ENCODE measurements at regions not wholly inside any gene's neighbourhood (a gene's known extent, or its start where the extent isn't known, plus 50 kb on each side); places are given as distances from the start of the nearest gene placed in this dataset.

DNA sequence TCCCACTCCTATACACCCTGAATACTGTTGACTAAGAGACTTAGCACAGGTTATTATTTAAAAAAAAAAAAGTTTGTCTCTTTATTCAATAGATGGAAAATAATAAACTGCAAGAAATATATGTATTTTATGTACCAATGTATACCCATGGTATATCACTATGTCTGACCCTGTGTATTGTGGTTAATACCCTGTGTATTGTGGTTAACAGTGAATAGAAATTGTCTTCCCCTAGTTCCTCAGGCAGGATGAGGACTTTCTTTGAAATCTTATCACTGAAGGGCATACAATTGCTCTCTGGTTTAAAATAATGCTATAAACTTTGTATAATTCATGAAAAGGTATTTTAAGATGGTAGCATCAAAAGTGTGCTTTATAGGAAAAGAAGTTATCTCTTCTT lies 80.0 kb upstream of the TMEM106B start:
- DNase-seq (no peak), ATAC-seq (no peak)
- Histone ChIP-seq H3K9me3 (no peaks in the 10 kb centered on the region), H3K4me3 (no peak overlapping the region), H3K27me3 (no peaks in the 10 kb centered on the region), H3K27ac (no peak overlapping the region), H3K36me3 (no peaks in the 10 kb centered on the region), H3K4me1 (no peaks in the 10 kb centered on the region)
- intact Hi-C loops (cut with DNase I): no loop called here
- TF ChIP-seq, protein P1, sequence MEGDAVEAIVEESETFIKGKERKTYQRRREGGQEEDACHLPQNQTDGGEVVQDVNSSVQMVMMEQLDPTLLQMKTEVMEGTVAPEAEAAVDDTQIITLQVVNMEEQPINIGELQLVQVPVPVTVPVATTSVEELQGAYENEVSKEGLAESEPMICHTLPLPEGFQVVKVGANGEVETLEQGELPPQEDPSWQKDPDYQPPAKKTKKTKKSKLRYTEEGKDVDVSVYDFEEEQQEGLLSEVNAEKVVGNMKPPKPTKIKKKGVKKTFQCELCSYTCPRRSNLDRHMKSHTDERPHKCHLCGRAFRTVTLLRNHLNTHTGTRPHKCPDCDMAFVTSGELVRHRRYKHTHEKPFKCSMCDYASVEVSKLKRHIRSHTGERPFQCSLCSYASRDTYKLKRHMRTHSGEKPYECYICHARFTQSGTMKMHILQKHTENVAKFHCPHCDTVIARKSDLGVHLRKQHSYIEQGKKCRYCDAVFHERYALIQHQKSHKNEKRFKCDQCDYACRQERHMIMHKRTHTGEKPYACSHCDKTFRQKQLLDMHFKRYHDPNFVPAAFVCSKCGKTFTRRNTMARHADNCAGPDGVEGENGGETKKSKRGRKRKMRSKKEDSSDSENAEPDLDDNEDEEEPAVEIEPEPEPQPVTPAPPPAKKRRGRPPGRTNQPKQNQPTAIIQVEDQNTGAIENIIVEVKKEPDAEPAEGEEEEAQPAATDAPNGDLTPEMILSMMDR (IDR thresholded peaks at IDR 0.05): no peak

DNA sequence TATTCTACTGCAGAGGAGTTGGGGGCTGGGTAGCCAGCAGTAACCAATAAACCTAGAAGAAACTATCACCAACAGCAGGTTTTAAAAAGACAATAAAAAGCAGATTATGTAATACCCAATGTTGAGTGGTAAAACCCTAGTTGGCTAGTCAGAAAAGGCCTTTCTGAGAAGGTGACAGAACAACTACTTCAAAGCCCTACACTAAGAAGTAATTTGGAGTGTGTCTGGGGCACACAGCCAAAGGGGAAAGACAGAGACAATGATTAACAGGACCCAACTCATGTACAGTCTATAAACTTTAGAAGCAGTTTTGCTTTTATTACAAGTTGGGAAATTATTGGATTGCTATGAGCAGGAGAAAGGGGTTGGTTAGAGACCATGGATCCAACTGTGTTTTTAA lies 77.2 kb upstream of the TMEM106B start:
- DNase-seq (peak in 2 of 4 donors; percentile 39 to 58), ATAC-seq (peak; percentile 90)
- no peaks in the 10 kb centered on the region for H3K4me1 ChIP-seq
- no peaks in the 10 kb centered on the region for H3K9me3 ChIP-seq
- no peaks in the 10 kb centered on the region for H3K27me3 ChIP-seq
- intact Hi-C loops (cut with DNase I): no loop called here
- no peak overlapping the region for H3K27ac ChIP-seq
- no peak overlapping the region for H3K4me3 ChIP-seq
- TF ChIP-seq, protein P1 (IDR thresholded peaks at IDR 0.05): no peak
- H3K36me3 ChIP-seq: no peaks in the 10 kb centered on the region

DNA sequence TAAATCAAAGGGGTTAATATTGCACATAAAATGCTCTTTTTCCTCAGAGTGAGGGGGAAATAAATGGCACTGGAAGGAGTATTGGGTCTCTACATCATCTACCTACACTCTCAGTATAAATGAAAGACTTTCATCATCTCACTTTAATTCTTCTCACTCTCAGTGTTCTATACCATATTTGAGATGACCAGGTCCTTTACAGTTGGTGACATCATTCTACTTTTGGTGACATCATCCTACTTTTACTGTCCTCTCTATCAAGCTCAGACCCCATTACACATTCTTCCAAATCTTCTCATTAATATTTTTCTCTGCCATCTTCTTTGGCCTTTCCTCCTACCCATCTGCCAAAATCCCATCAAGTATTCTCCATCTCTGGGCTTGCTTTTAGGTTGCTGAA lies 74.6 kb upstream of the TMEM106B start:
- TF ChIP-seq, protein P1 (IDR thresholded peaks at IDR 0.05): no peak
- no peak for DNase-seq
- ATAC-seq: no peak
- Histone ChIP-seq H3K9me3 (no peaks in the 10 kb centered on the region), H3K27me3 (no peaks in the 10 kb centered on the region), H3K36me3 (no peaks in the 10 kb centered on the region), H3K4me1 (no peaks in the 10 kb centered on the region), H3K4me3 (no peak overlapping the region), H3K27ac (no peak overlapping the region)
- intact Hi-C loops (cut with DNase I): no loop called here

DNA sequence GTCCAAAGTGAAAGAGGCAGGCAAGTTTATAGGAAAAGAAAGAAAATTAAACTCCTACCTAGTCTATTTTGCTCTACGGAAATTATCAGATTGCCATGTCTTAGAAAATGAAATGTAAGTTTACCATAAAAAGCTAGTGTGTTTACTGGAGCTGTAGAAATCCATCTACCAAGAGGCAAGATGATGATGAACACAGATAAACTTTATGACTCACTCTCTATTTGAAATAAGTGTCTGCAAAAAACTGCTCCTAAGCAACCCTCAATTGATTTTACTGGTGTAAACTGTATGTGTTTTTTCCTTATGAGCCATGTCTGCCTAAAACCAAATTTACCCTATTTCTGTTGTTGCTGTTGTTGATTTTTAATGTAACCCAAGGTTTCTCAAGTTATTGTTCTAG lies 73.8 kb upstream of the TMEM106B start:
- Histone ChIP-seq H3K9me3 (no peaks in the 10 kb centered on the region), H3K4me1 (no peaks in the 10 kb centered on the region), H3K4me3 (no peak overlapping the region), H3K27me3 (no peaks in the 10 kb centered on the region), H3K27ac (no peak overlapping the region), H3K36me3 (no peaks in the 10 kb centered on the region)
- DNase-seq: no peak
- TF ChIP-seq, protein P1 (IDR thresholded peaks at IDR 0.05): no peak
- ATAC-seq: no peak
- intact Hi-C loops (cut with DNase I): no loop called here

DNA sequence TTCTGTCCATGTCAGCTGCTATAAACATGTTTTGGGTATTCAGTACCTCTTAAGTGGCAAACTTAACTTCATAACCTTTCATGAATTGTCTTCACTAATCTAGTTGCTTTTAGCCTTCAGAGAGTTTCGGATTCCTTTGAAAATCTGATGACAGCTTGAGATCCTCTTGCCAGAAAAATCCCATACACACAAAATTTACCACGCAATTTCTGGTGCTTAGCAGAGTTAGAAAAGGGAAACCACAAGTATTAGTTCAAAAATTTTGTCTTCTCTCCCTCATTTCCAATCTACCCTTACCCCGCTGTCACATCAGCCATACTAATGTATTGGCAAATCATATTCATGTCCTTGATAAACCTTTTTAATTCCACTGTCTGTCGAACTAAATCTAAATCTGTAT lies 72.7 kb upstream of the TMEM106B start:
- ATAC-seq (no peak), DNase-seq (no peak)
- Histone ChIP-seq H3K4me1 (no peaks in the 10 kb centered on the region), H3K4me3 (no peak overlapping the region), H3K27me3 (no peaks in the 10 kb centered on the region), H3K9me3 (no peaks in the 10 kb centered on the region), H3K27ac (no peak overlapping the region), H3K36me3 (no peaks in the 10 kb centered on the region)
- TF ChIP-seq, protein P1 (IDR thresholded peaks at IDR 0.05): no peak
- intact Hi-C loops (cut with DNase I): no loop called here

Data from left lung (tissue), 4 donors.